OCI-LY7 (cell line): ENCODE measurements at regions not wholly inside any gene's neighbourhood (a gene's known extent, or its start where the extent isn't known, plus 50 kb on each side); places are given as distances from the start of the nearest gene placed in this dataset.

Source experiments
- BruUV-seq: library from RNA; stranded (reverse); fragments of 400-500 nt; replicated peaks from 2 replicates; lab custom pipeline; 2021; lab: Mats Ljungman, UMichigan
- CTCF ChIA-PET: fragments of 300-600 bp; sonication (Branson Sonifier 250); formaldehyde crosslinking; loops from one replicate; lab custom pipeline; 2022; ENCODE audit warnings: antibody characterized with exemption; ENCODE audit not compliant: unreplicated experiment; lab: Charles Lee
- POLR2A ChIA-PET: fragments of 300-600 bp; sonication (Branson Sonifier 250); formaldehyde crosslinking; loops from one replicate; lab custom pipeline; 2022; ENCODE audit warnings: antibody characterized with exemption; lab: Charles Lee
- DNase-seq: peaks from one replicate; pipeline ENCODE4 v3.0.0-alpha.2; 2015; ENCODE audit warnings: low spot score
- H2AFZ ChIP-seq: fragments of 200-600 bp; sonication (generic), shearing (Covaris generic); 2 replicates; pipeline ENCODE4 v1.6.1; 2014; ENCODE audit warnings: mild to moderate bottlenecking, antibody characterized with exemption, low read length, moderate library complexity
- H3K27ac ChIP-seq: fragments of 200-600 bp; sonication (generic); 2 replicates; pipeline ENCODE4 v1.5.1; 2014; ENCODE audit warnings: mixed run types, low read depth, mild to moderate bottlenecking, moderate library complexity, low read length, inconsistent platforms; ENCODE audit not compliant: poor library complexity, severe bottlenecking
- H3K36me3 ChIP-seq: fragments of 200-600 bp; sonication (generic); 2 replicates; pipeline ENCODE4 v1.6.1; 2014; ENCODE audit warnings: mild to moderate bottlenecking, antibody characterized with exemption, low read length, moderate library complexity, mixed read lengths; ENCODE audit not compliant: insufficient read depth
- H3K4me1 ChIP-seq: fragments of 200-600 bp; sonication (generic); 2 replicates; pipeline ENCODE4 v1.5.1; 2014; ENCODE audit warnings: mild to moderate bottlenecking, low read length; ENCODE audit not compliant: insufficient read depth, poor library complexity, severe bottlenecking
- H3K4me2 ChIP-seq: fragments of 200-600 bp; sonication (generic); 2 replicates; pipeline ENCODE4 v1.6.1; 2014; ENCODE audit warnings: mild to moderate bottlenecking, low read length
- H3K4me3 ChIP-seq: fragments of 200-600 bp; sonication (generic); 2 replicates; pipeline ENCODE4 v1.5.1; 2014; ENCODE audit warnings: mild to moderate bottlenecking, low read depth, low read length; ENCODE audit not compliant: poor library complexity, severe bottlenecking
- H3K79me2 ChIP-seq: fragments of 200-600 bp; sonication (generic); 2 replicates; pipeline ENCODE4 v1.6.1; 2016; ENCODE audit warnings: low read depth, mild to moderate bottlenecking, low read length, moderate library complexity, mixed read lengths; ENCODE audit not compliant: insufficient read depth
- H3K9me2 ChIP-seq: fragments of 200-600 bp; sonication (generic); 2 replicates; pipeline ENCODE4 v1.6.1; 2016; ENCODE audit warnings: mild to moderate bottlenecking, low read length, mixed read lengths; ENCODE audit not compliant: insufficient read depth
- H3K9me3 ChIP-seq: fragments of 200-600 bp; sonication (generic); 2 replicates; pipeline ENCODE4 v1.6.1; 2014; ENCODE audit warnings: mild to moderate bottlenecking, mixed run types, low read length, mixed read lengths
- H4K20me1 ChIP-seq: fragments of 200-600 bp; sonication (generic); 2 replicates; pipeline ENCODE4 v1.6.1; 2014; ENCODE audit warnings: mild to moderate bottlenecking, antibody characterized with exemption, low read length, moderate library complexity, mixed read lengths; ENCODE audit not compliant: insufficient read depth
- CTCF ChIP-seq: fragments of 200-600 bp; sonication (generic); conservative IDR thresholded peaks from 2 replicates; pipeline ENCODE4 v1.5.1; 2014; ENCODE audit warnings: mild to moderate bottlenecking, antibody characterized with exemption, low read length, moderate library complexity, mixed read lengths
- EZH2phosphoT487 ChIP-seq: fragments of 200-600 bp; sonication (generic); IDR thresholded peaks from 2 replicates; pipeline ENCODE4 v1.6.1; 2018; ENCODE audit warnings: low read depth, borderline replicate concordance, mild to moderate bottlenecking, mixed run types, antibody characterized with exemption, low read length, moderate library complexity, mixed read lengths
- intact Hi-C: fragments of 100-400 bp; cut with micrococcal nuclease; formaldehyde crosslinking; loops from one replicate; pipeline ENCODE4 v1.10.0; 2022; ENCODE audit not compliant: unreplicated experiment

GRCh38 chr6:40900791-40901190 is 138.2 kb downstream of the UNC5CL start:
- H3K4me3 ChIP-seq = no peak overlapping the region
- no TSS peak for BruUV-seq
- no peak overlapping the region for H3K27ac ChIP-seq
- POLR2A ChIA-PET = interaction anchor here (0.7 to 1.1 kb wide), 2 partner anchors 10 to 236 kb away, joined by 3 to 5 read pairs; no protein-coding TSS in a partner anchor
- no peak overlapping the region for H3K4me2 ChIP-seq
- no peaks in the 10 kb centered on the region for H3K79me2 ChIP-seq
- no peak for DNase-seq
- no peaks in the 10 kb centered on the region; the same call in 1 of the 2 replicates for H4K20me1 ChIP-seq
- intact Hi-C loops = no loop called here
- no peak overlapping the region for H2AFZ ChIP-seq
- TF ChIP-seq EZH2phosphoT487 (no peak), CTCF (no peak)
- CTCF ChIA-PET = no interaction called here
- H3K4me1 ChIP-seq = no peaks in the 10 kb centered on the region
- no peaks in the 10 kb centered on the region for H3K9me2 ChIP-seq
- H3K36me3 ChIP-seq = no peaks in the 10 kb centered on the region
- H3K9me3 ChIP-seq = no peaks in the 10 kb centered on the region

- no peaks in the 10 kb centered on the region for H3K9me3 ChIP-seq
- POLR2A ChIA-PET = no interaction called here
- TF ChIP-seq CTCF (no peak), EZH2phosphoT487 (no peak)
- H3K9me2 ChIP-seq = no peaks in the 10 kb centered on the region
- H3K79me2 ChIP-seq = no peaks in the 10 kb centered on the region
- BruUV-seq = no TSS peak
- CTCF ChIA-PET = no interaction called here
- no peaks in the 10 kb centered on the region for H3K4me1 ChIP-seq
- intact Hi-C loops = no loop called here
- no peak for DNase-seq
- H2AFZ ChIP-seq = no peak overlapping the region
- H3K4me3 ChIP-seq = no peak overlapping the region
- H3K4me2 ChIP-seq = no peak overlapping the region
- no peaks in the 10 kb centered on the region; the same call in 1 of the 2 replicates for H4K20me1 ChIP-seq
- H3K36me3 ChIP-seq = no peaks in the 10 kb centered on the region
- H3K27ac ChIP-seq = no peak overlapping the region
These were observed 139.3 kb downstream of the UNC5CL start for GRCh38 chr6:40899684-40900155.

- intact Hi-C loops = no loop called here
- Histone ChIP-seq H3K4me3 (no peak overlapping the region), H2AFZ (no peak overlapping the region), H3K9me3 (no peaks in the 10 kb centered on the region), H4K20me1 (no peaks in the 10 kb centered on the region; the same call in 1 of the 2 replicates), H3K4me2 (no peak overlapping the region), H3K79me2 (no peaks in the 10 kb centered on the region), H3K9me2 (no peaks in the 10 kb centered on the region), H3K27ac (no peak overlapping the region), H3K4me1 (no peaks in the 10 kb centered on the region), H3K36me3 (no peaks in the 10 kb centered on the region)
- no TSS peak for BruUV-seq
- ChIA-PET CTCF (no interaction called here), POLR2A (no interaction called here)
- TF ChIP-seq EZH2phosphoT487 (no peak), CTCF (no peak)
- DNase-seq = no peak
These were observed 140.9 kb downstream of the UNC5CL start for GRCh38 chr6:40898073-40898472.
